MCF 10A (cell line): ENCODE measurements at regions not wholly inside any gene's neighbourhood (a gene's known extent, or its start where the extent isn't known, plus 50 kb on each side); places are given as distances from the start of the nearest gene placed in this dataset.

ENCODE experiments used
- BruUV-seq: library from RNA; stranded (reverse); fragments of 400-500 nt; replicated peaks from 2 replicates; lab custom pipeline; 2021; lab: Mats Ljungman, UMichigan
- CTCF ChIA-PET: fragments of 300-600 bp; sonication (Branson Sonifier 250); formaldehyde crosslinking; extraction: SDS; loops from one replicate; lab custom pipeline; 2021; ENCODE audit warnings: antibody characterized with exemption, inconsistent platforms; lab: Yijun Ruan, JAX
- POLR2A ChIA-PET: fragments of 300-600, 350-650 bp; sonication (Branson Sonifier 250); formaldehyde crosslinking; extraction: SDS; loops from one replicate; lab custom pipeline; 2020; ENCODE audit warnings: antibody characterized with exemption, inconsistent platforms; lab: Yijun Ruan, JAX
- DNase-seq: peaks from one replicate; pipeline ENCODE4 v3.0.0-alpha.2; 2018; ENCODE audit not compliant: unreplicated experiment
- H3K27ac Mint-ChIP-seq: one replicate; pipeline ENCODE4 v1.8.0; 2022; ENCODE audit warnings: mild to moderate bottlenecking, low read depth, mixed read lengths; ENCODE audit not compliant: unreplicated experiment
- H3K27me3 Mint-ChIP-seq: one replicate; pipeline ENCODE4 v1.8.0; 2022; ENCODE audit warnings: mixed read lengths; ENCODE audit not compliant: insufficient read depth, unreplicated experiment
- H3K36me3 Mint-ChIP-seq: one replicate; pipeline ENCODE4 v1.8.0; 2022; ENCODE audit warnings: mild to moderate bottlenecking, moderate library complexity, mixed read lengths; ENCODE audit not compliant: insufficient read depth, unreplicated experiment
- H3K4me1 Mint-ChIP-seq: one replicate; pipeline ENCODE4 v1.8.0; 2022; ENCODE audit warnings: mixed read lengths; ENCODE audit not compliant: insufficient read depth, unreplicated experiment
- H3K4me3 Mint-ChIP-seq: one replicate; pipeline ENCODE4 v1.8.0; 2022; ENCODE audit warnings: mild to moderate bottlenecking, moderate library complexity, mixed read lengths; ENCODE audit not compliant: unreplicated experiment
- H3K9me3 Mint-ChIP-seq: one replicate; pipeline ENCODE4 v1.8.0; 2022; ENCODE audit warnings: mixed read lengths; ENCODE audit not compliant: unreplicated experiment
- intact Hi-C: fragments of 100-400 bp; cut with micrococcal nuclease; formaldehyde crosslinking; loops from 2 replicates; pipeline ENCODE4 v1.14.1; 2022
- TF ChIP-seq, protein P1 (sequence below): fragments of 200-600 bp; IDR thresholded peaks from one replicate; pipeline ENCODE4 v1.8.0; 2022; ENCODE audit warnings: antibody characterized with exemption, mild to moderate bottlenecking; ENCODE audit not compliant: unreplicated experiment

DNA sequence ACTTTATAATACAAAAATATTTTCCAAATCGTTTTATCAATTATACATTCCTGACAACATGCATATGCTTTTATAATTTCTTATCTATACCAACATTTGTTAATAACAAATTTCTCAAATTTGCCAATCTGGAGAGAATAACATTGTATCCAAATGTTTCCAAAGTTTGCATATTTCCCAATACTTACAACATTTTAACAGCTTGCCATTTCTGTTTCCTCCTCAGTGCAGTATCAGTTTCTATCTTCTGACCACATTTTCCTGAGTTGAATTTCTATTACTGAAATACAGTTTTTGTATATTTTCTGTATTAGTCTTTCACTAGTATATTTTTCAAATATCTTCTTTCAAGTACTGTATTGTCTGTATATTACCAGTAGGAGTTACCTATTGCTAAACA is 1594.3 kb downstream of the PLA2G4A start:
- intact Hi-C loops = no loop called here
- Mint-ChIP-seq H3K27ac (no peak overlapping the region), H3K9me3 (no peaks in the 10 kb centered on the region), H3K4me3 (no peak overlapping the region), H3K27me3 (no peaks in the 10 kb centered on the region), H3K36me3 (no peaks in the 10 kb centered on the region), H3K4me1 (no peaks in the 10 kb centered on the region)
- TF ChIP-seq, protein P1, sequence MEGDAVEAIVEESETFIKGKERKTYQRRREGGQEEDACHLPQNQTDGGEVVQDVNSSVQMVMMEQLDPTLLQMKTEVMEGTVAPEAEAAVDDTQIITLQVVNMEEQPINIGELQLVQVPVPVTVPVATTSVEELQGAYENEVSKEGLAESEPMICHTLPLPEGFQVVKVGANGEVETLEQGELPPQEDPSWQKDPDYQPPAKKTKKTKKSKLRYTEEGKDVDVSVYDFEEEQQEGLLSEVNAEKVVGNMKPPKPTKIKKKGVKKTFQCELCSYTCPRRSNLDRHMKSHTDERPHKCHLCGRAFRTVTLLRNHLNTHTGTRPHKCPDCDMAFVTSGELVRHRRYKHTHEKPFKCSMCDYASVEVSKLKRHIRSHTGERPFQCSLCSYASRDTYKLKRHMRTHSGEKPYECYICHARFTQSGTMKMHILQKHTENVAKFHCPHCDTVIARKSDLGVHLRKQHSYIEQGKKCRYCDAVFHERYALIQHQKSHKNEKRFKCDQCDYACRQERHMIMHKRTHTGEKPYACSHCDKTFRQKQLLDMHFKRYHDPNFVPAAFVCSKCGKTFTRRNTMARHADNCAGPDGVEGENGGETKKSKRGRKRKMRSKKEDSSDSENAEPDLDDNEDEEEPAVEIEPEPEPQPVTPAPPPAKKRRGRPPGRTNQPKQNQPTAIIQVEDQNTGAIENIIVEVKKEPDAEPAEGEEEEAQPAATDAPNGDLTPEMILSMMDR = no peak
- POLR2A ChIA-PET = no interaction called here
- no TSS peak for BruUV-seq
- DNase-seq = no peak
- CTCF ChIA-PET = no interaction called here

DNA sequence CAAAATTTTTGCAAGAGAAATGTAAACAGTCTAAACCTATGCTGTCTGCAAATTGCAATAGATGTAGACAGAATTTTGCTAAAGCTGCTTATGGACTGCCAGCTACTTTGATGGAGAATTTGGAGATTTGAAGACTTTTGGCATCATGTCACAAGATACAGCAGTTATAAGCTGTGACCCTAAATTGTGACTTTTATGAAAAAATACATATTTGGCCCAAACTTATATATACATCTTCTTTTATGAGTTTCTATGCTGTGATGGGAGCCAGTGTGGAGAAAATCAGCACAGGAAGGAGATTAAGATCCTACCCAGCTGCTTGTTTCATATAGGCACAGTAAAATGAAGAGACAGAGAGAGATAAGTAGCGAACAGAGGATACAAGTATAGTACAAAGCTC is 1595.4 kb downstream of the PLA2G4A start:
- POLR2A ChIA-PET = no interaction called here
- Mint-ChIP-seq H3K4me3 (no peak overlapping the region), H3K36me3 (no peaks in the 10 kb centered on the region), H3K4me1 (no peaks in the 10 kb centered on the region), H3K27me3 (no peaks in the 10 kb centered on the region), H3K27ac (no peak overlapping the region), H3K9me3 (peaks cover 7% of the 10 kb centered on the region)
- CTCF ChIA-PET = no interaction called here
- no peak for DNase-seq
- BruUV-seq = no TSS peak
- TF ChIP-seq, protein P1 = no peak
- intact Hi-C loops = no loop called here

DNA sequence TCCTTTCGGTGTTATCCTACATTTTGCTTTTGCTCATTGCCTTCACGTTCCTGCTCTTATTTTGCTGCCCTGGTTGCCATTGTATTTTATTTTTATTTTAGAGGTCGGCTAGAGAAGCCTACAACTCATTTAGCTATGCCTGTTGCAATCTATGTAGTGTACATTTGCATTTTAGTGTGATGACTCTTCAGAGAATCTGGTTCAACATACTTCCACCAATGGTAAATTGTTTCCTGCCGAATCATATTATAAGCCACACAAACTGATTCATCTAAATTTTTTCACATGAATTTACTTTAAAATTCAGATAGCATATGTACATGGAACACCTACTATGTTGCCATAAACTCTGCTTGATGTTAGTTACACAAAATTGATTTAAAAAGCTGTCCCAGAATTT is 1596.9 kb downstream of the PLA2G4A start:
- Mint-ChIP-seq H3K36me3 (no peaks in the 10 kb centered on the region), H3K9me3 (peaks cover 7% of the 10 kb centered on the region), H3K4me1 (peaks cover 4% of the 10 kb centered on the region), H3K27ac (no peak overlapping the region), H3K4me3 (no peak overlapping the region), H3K27me3 (no peaks in the 10 kb centered on the region)
- peak; percentile 11 for DNase-seq
- intact Hi-C loops = no loop called here
- no TSS peak for BruUV-seq
- ChIA-PET POLR2A (interaction anchor here (1.5 kb wide), 1 partner anchor 11 kb away, joined by 3 read pairs; no protein-coding TSS in a partner anchor), CTCF (no interaction called here)
- TF ChIP-seq, protein P1 = no peak

DNA sequence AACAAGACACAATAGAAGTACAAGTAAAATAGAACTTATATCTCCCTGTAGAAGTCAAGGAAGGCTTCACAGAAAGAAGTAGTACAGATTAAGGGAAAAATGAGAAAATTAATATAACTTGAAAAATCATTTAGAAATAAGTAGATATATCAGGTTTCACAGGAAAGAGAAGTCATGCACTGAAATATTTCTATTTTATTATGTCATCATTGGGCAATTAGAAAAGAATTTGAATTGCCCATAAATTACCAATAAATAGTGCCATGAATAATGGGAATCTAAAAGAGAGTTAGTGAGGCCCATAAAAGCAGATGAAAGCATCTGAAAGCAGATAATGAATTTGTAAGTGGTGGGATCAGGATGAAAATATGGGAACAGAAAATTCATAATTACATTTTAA is 1597.8 kb downstream of the PLA2G4A start:
- Mint-ChIP-seq H3K4me3 (no peak overlapping the region), H3K4me1 (peaks cover 4% of the 10 kb centered on the region), H3K36me3 (no peaks in the 10 kb centered on the region), H3K9me3 (peaks cover 7% of the 10 kb centered on the region), H3K27ac (no peak overlapping the region), H3K27me3 (no peaks in the 10 kb centered on the region)
- DNase-seq = no peak
- intact Hi-C loops = no loop called here
- BruUV-seq = no TSS peak
- CTCF ChIA-PET = no interaction called here
- TF ChIP-seq, protein P1 = no peak
- POLR2A ChIA-PET = interaction anchor here (1.5 kb wide), 1 partner anchor 12 kb away, joined by 3 read pairs; no protein-coding TSS in a partner anchor
